IMR-90 (cell line): ENCODE measurements at regions not wholly inside any gene's neighbourhood (a gene's known extent, or its start where the extent isn't known, plus 50 kb on each side); places are given as distances from the start of the nearest gene placed in this dataset.
A peak's percentile ranks its signal among the peaks of the same experiment; 100 is the strongest.

ENCODE experiments used
- ATAC-seq: fragments of 200-7000 bp; cut with Tn5 transposase; 2 replicates; pipeline ENCODE4 v1.9.1; 2020; ENCODE audit warnings: low read depth, mild to moderate bottlenecking, moderate library complexity
- BruUV-seq: library from RNA; stranded (reverse); fragments of 400-500 nt; replicated peaks from 2 replicates; lab custom pipeline; 2021; lab: Mats Ljungman, UMichigan
- CTCF ChIA-PET: fragments of 300-600 bp; formaldehyde crosslinking; extraction: SDS; loops from one replicate; lab custom pipeline; 2021; ENCODE audit warnings: antibody characterized with exemption; lab: Yijun Ruan, JAX
- POLR2A ChIA-PET: fragments of 300-600 bp; sonication (Branson Sonifier 250); formaldehyde crosslinking; loops from one replicate; lab custom pipeline; 2022; ENCODE audit warnings: antibody characterized with exemption; ENCODE audit not compliant: unreplicated experiment; lab: Charles Lee
- DNase-seq: peaks from one replicate; pipeline ENCODE4 v3.0.0; 2013
- H2AFZ ChIP-seq: replicated peaks from 2 replicates; pipeline ENCODE3; 2013; ENCODE audit warnings: low read length, mild to moderate bottlenecking; ENCODE audit not compliant: poor library complexity
- H2AK5ac ChIP-seq: 2 replicates; pipeline ENCODE4 v1.6.1; 2013; ENCODE audit warnings: low read depth, low read length, inconsistent platforms
- H2AK9ac ChIP-seq: replicated peaks from 2 replicates; pipeline ENCODE3; 2013; ENCODE audit warnings: mild to moderate bottlenecking, low read depth, low read length, moderate library complexity; ENCODE audit not compliant: poor library complexity
- H2BK120ac ChIP-seq: 2 replicates; pipeline ENCODE4 v1.6.1; 2013; ENCODE audit warnings: low read depth, low read length, inconsistent platforms
- H2BK15ac ChIP-seq: 3 replicates; pipeline ENCODE4 v1.6.1; 2013; ENCODE audit warnings: low read depth, low read length, inconsistent platforms
- H2BK20ac ChIP-seq: 2 replicates; pipeline ENCODE4 v1.6.1; 2013; ENCODE audit warnings: low read depth, mild to moderate bottlenecking, inconsistent platforms, low read length, moderate library complexity
- H2BK5ac ChIP-seq: 2 replicates; pipeline ENCODE4 v1.6.1; 2013; ENCODE audit warnings: mild to moderate bottlenecking, low read depth, low read length, inconsistent platforms; ENCODE audit not compliant: poor library complexity, severe bottlenecking
- H3K14ac ChIP-seq: replicated peaks from 2 replicates; pipeline ENCODE4 v1.6.1; 2013; ENCODE audit warnings: low read depth, low read length, inconsistent platforms
- H3K18ac ChIP-seq: 2 replicates; pipeline ENCODE4 v1.6.1; 2013; ENCODE audit warnings: low read depth, low read length, control low read depth
- H3K23ac ChIP-seq: 2 replicates; pipeline ENCODE4 v1.6.1; 2013; ENCODE audit warnings: low read depth, low read length, inconsistent platforms
- H3K27ac ChIP-seq: 2 replicates; pipeline ENCODE4 v1.5.1; 2013; ENCODE audit warnings: mild to moderate bottlenecking, control low read depth, low read length; ENCODE audit not compliant: insufficient read depth
- H3K27me3 ChIP-seq: 2 replicates; pipeline ENCODE4 v1.6.1; 2013; ENCODE audit warnings: low read length; ENCODE audit not compliant: control insufficient read depth, insufficient read depth
- H3K36me3 ChIP-seq: 2 replicates; pipeline ENCODE4 v1.6.1; 2013; ENCODE audit warnings: low read length, mixed read lengths; ENCODE audit not compliant: control insufficient read depth, insufficient read depth
- H3K4ac ChIP-seq: 2 replicates; pipeline ENCODE4 v1.6.1; 2013; ENCODE audit warnings: low read depth, low read length, inconsistent platforms
- H3K4me1 ChIP-seq: 2 replicates; pipeline ENCODE4 v1.6.1; 2013; ENCODE audit warnings: low read length, mixed read lengths; ENCODE audit not compliant: control insufficient read depth, insufficient read depth
- H3K4me2 ChIP-seq: 2 replicates; pipeline ENCODE4 v1.6.1; 2013; ENCODE audit warnings: low read depth, mild to moderate bottlenecking, control low read depth, low read length, moderate library complexity
- H3K4me3 ChIP-seq: 2 replicates; pipeline ENCODE4 v1.5.1; 2013; ENCODE audit warnings: low read depth, mild to moderate bottlenecking, control low read depth, low read length, moderate library complexity; ENCODE audit not compliant: insufficient read depth
- H3K56ac ChIP-seq: 2 replicates; pipeline ENCODE4 v1.6.1; 2013; ENCODE audit warnings: low read length, inconsistent platforms; ENCODE audit not compliant: insufficient read depth; ENCODE audit errors: extremely low read depth
- H3K79me1 ChIP-seq, 2 experiments: 2 replicates each; pipeline ENCODE4 v1.6.1; 2013; ENCODE audit warnings: low read length in 2 of 2, inconsistent platforms in 1 of 2, low read depth in 1 of 2
- H3K9ac ChIP-seq: 2 replicates; pipeline ENCODE4 v1.6.1; 2013; ENCODE audit warnings: low read depth, low read length, control low read depth
- H3K9me1 ChIP-seq: 2 replicates; pipeline ENCODE4 v1.6.1; 2013; ENCODE audit warnings: low read length, inconsistent platforms; ENCODE audit not compliant: insufficient read depth
- H3K9me3 ChIP-seq: 2 replicates; pipeline ENCODE4 v1.6.1; 2013; ENCODE audit warnings: low read length; ENCODE audit not compliant: control insufficient read depth, insufficient read depth
- H4K20me1 ChIP-seq: 2 replicates; pipeline ENCODE4 v1.6.1; 2013; ENCODE audit warnings: low read length, inconsistent platforms; ENCODE audit not compliant: insufficient read depth
- H4K5ac ChIP-seq: 2 replicates; pipeline ENCODE4 v1.6.1; 2013; ENCODE audit warnings: mild to moderate bottlenecking, low read depth, low read length, control low read depth
- H4K8ac ChIP-seq, 2 experiments: 2 replicates each; pipeline ENCODE4 v1.6.1; 2013; ENCODE audit warnings: low read depth in 2 of 2, low read length in 2 of 2, control low read depth in 1 of 2, inconsistent platforms in 1 of 2
- H4K91ac ChIP-seq: 2 replicates; pipeline ENCODE4 v1.6.1; 2013; ENCODE audit warnings: low read depth, low read length, inconsistent platforms; ENCODE audit not compliant: insufficient read depth
- CEBPB ChIP-seq: IDR thresholded peaks from 2 replicates; pipeline ENCODE4 v1.6.1; 2012; ENCODE audit warnings: low read depth, low read length, improper control_type of control experiment
- CHD1 ChIP-seq: IDR thresholded peaks from 2 replicates; pipeline ENCODE4 v1.6.1; 2012; ENCODE audit warnings: low read depth, low read length, improper control_type of control experiment
- FOS ChIP-seq: fragments of 150-350 bp; IDR thresholded peaks from 2 replicates; pipeline ENCODE4 v1.6.1; 2016; ENCODE audit warnings: low read depth, low read length
- MAFK ChIP-seq: IDR thresholded peaks from 2 replicates; pipeline ENCODE4 v1.6.1; 2012; ENCODE audit warnings: low read depth, low read length, improper control_type of control experiment
- MAZ ChIP-seq: IDR thresholded peaks from 2 replicates; pipeline ENCODE4 v1.6.1; 2012; ENCODE audit warnings: low read depth, mild to moderate bottlenecking, low read length, improper control_type of control experiment, moderate library complexity, borderline replicate concordance
- MXI1 ChIP-seq: IDR thresholded peaks from 2 replicates; pipeline ENCODE4 v1.6.1; 2012; ENCODE audit warnings: low read depth, mild to moderate bottlenecking, low read length, moderate library complexity, borderline replicate concordance
- NFE2L2 ChIP-seq: fragments of 150-350 bp; IDR thresholded peaks from 2 replicates; pipeline ENCODE4 v1.6.1; 2016; ENCODE audit warnings: low read depth, mild to moderate bottlenecking, low read length
- POLR2A ChIP-seq: IDR thresholded peaks from 2 replicates; pipeline ENCODE4 v1.6.1; 2012; ENCODE audit warnings: mild to moderate bottlenecking, low read depth, low read length
- RAD21 ChIP-seq: IDR thresholded peaks from 2 replicates; pipeline ENCODE4 v1.6.1; 2012; ENCODE audit warnings: low read length, improper control_type of control experiment
- RCOR1 ChIP-seq: IDR thresholded peaks from 2 replicates; pipeline ENCODE4 v1.6.1; 2012; ENCODE audit warnings: mild to moderate bottlenecking, low read length, improper control_type of control experiment; ENCODE audit not compliant: insufficient replicate concordance
- RFX5 ChIP-seq: IDR thresholded peaks from 2 replicates; pipeline ENCODE4 v1.8.0; 2012; ENCODE audit warnings: low read depth, mild to moderate bottlenecking, low read length, moderate library complexity
- SMC3 ChIP-seq: fragments of 150-350 bp; IDR thresholded peaks from 2 replicates; pipeline ENCODE4 v1.6.1; 2016; ENCODE audit warnings: low read depth, mild to moderate bottlenecking, antibody characterized with exemption, low read length, moderate library complexity
- USF2 ChIP-seq: fragments of 150-350 bp; IDR thresholded peaks from 2 replicates; pipeline ENCODE4 v1.6.1; 2017; ENCODE audit warnings: mild to moderate bottlenecking, antibody characterized with exemption, low read length, low read depth
- WGBS, 2 experiments: methylation state at CpG; one replicate each; pipeline versions ENCODE4 v1.1.5 to v1.1.7; 2013; ENCODE audit warnings: missing lambda C conversion rate in 2 of 2; ENCODE audit not compliant: insufficient read length in 1 of 2; ENCODE audit errors: extremely low coverage in 2 of 2; 5-methylcytosine and 5-hydroxymethylcytosine counted together
- dilution Hi-C: fragments of 300-500 bp; cut with HindIII; formaldehyde crosslinking; loops from one replicate; pipeline ENCODE4 v1.14.3; 2018; ENCODE audit warnings: low sequenced_read_pairs; ENCODE audit not compliant: unreplicated experiment
- in situ Hi-C: fragments of 300-500 bp; cut with MboI; formaldehyde crosslinking; loops from 3 replicates; pipeline ENCODE4 v1.14.3; 2019; ENCODE audit warnings: low sequenced_read_pairs, inconsistent platforms, mixed read lengths
- intact Hi-C: fragments of 100-400 bp; cut with micrococcal nuclease; formaldehyde crosslinking; loops from 2 replicates; pipeline ENCODE4 v1.10.0; 2022
- TF ChIP-seq, protein P1 (sequence below): conservative IDR thresholded peaks from 2 replicates; pipeline ENCODE4 v1.5.1; 2012; ENCODE audit warnings: mild to moderate bottlenecking, low read depth, low read length, improper control_type of control experiment
- TF ChIP-seq, protein P2 (sequence below): fragments of 150-350 bp; IDR thresholded peaks from 2 replicates; pipeline ENCODE4 v1.6.1; 2016; ENCODE audit warnings: low read depth, mild to moderate bottlenecking, low read length, moderate library complexity, borderline replicate concordance

DNA sequence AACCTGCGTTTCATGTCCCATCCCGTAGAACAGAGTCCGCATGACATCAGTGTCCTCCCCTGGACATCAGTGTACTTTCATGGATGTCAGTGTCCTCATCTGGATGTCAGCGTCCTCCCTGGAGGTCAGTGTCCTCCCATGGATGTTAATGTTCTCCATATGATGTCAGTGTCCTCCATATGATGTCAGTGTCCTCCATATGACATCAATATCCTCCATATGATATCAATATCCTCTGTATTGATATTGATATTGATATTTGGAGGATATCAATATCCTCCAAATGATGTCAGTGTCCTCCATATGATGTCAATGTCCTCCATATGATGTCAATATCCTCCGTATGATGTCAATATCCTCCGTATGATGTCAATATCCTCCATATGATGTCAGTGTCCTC is 284.9 kb downstream of the AJAP1 start:
- Histone ChIP-seq H3K9me1 (no peaks in the 10 kb centered on the region), H2BK5ac (no peak overlapping the region), H3K56ac (no peak overlapping the region), H3K4me1 (no peaks in the 10 kb centered on the region), H3K27me3 (no peaks in the 10 kb centered on the region), H4K5ac (no peak overlapping the region), H3K18ac (no peak overlapping the region), H2AK9ac (no peak overlapping the region), H3K4me3 (no peak overlapping the region), H3K4me2 (no peak overlapping the region), H3K27ac (no peak overlapping the region), H3K36me3 (no peaks in the 10 kb centered on the region), H4K91ac (no peak overlapping the region), H2BK20ac (no peak overlapping the region), H4K8ac (no peak overlapping the region), H3K4ac (no peak overlapping the region), H4K20me1 (no peaks in the 10 kb centered on the region), H2AFZ (no peak overlapping the region), H2BK120ac (no peak overlapping the region), H3K9ac (no peak overlapping the region), H2BK15ac (no peak overlapping the region), H3K9me3 (peaks cover 65% of the 10 kb centered on the region), H2AK5ac (no peak overlapping the region), H3K79me1 (no peaks in the 10 kb centered on the region), H3K14ac (no peak overlapping the region), H3K23ac (no peak overlapping the region)
- no peak for ATAC-seq
- ChIA-PET CTCF (no interaction called here), POLR2A (no interaction called here)
- TF ChIP-seq MAFK (no peak), SMC3 (no peak), RCOR1 (no peak), RFX5 (no peak), MAZ (no peak), RAD21 (no peak), NFE2L2 (no peak), CHD1 (no peak), MXI1 (no peak), USF2 (no peak), POLR2A (no peak), FOS (no peak), CEBPB (no peak)
- TF ChIP-seq, protein P1, sequence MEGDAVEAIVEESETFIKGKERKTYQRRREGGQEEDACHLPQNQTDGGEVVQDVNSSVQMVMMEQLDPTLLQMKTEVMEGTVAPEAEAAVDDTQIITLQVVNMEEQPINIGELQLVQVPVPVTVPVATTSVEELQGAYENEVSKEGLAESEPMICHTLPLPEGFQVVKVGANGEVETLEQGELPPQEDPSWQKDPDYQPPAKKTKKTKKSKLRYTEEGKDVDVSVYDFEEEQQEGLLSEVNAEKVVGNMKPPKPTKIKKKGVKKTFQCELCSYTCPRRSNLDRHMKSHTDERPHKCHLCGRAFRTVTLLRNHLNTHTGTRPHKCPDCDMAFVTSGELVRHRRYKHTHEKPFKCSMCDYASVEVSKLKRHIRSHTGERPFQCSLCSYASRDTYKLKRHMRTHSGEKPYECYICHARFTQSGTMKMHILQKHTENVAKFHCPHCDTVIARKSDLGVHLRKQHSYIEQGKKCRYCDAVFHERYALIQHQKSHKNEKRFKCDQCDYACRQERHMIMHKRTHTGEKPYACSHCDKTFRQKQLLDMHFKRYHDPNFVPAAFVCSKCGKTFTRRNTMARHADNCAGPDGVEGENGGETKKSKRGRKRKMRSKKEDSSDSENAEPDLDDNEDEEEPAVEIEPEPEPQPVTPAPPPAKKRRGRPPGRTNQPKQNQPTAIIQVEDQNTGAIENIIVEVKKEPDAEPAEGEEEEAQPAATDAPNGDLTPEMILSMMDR = no peak
- TF ChIP-seq, protein P2, sequence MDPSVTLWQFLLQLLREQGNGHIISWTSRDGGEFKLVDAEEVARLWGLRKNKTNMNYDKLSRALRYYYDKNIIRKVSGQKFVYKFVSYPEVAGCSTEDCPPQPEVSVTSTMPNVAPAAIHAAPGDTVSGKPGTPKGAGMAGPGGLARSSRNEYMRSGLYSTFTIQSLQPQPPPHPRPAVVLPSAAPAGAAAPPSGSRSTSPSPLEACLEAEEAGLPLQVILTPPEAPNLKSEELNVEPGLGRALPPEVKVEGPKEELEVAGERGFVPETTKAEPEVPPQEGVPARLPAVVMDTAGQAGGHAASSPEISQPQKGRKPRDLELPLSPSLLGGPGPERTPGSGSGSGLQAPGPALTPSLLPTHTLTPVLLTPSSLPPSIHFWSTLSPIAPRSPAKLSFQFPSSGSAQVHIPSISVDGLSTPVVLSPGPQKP = no peak
- DNase-seq = peak; percentile 5
- 74% methylated on average over 4 of the region's 6 CpGs; no CpG with 5 or more reads in 1 of the 2 experiments for WGBS, 2 experiments
- dilution Hi-C loops (no loop called here), in situ Hi-C loops (no loop called here), intact Hi-C loops (no loop called here)
- no TSS peak for BruUV-seq
